ENCODE measurements at regions not wholly inside any gene's neighbourhood (a gene's known extent, or its start where the extent isn't known, plus 50 kb on each side); places are given as distances from the start of the nearest gene placed in this dataset.

DNA sequence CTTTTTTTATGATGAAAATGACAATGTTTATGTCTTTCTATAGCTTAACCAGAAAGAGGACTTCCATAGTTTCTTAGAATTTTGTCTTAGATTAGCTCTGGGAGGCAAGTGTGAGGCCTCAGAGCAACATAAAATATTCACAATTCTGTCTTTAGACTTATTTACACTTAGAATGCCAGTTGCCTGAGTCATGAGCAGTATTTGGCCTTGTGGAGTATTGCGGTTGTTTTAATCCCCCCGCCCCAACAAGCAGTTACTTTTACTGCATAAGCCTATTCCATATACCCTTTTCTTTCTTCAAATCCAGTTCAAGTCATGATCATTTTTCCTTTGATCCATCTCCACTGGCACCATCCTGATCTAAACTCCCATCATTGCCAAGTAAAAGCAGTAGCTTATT, 198.0 kb upstream of the EGFLAM start:
- H3K27ac ChIP-seq, result no peak overlapping the region
- TF ChIP-seq ZFX (IDR thresholded peaks at IDR 0.05; ENCODE audit: borderline replicate concordance), result no peak
- TF ChIP-seq, protein P1, sequence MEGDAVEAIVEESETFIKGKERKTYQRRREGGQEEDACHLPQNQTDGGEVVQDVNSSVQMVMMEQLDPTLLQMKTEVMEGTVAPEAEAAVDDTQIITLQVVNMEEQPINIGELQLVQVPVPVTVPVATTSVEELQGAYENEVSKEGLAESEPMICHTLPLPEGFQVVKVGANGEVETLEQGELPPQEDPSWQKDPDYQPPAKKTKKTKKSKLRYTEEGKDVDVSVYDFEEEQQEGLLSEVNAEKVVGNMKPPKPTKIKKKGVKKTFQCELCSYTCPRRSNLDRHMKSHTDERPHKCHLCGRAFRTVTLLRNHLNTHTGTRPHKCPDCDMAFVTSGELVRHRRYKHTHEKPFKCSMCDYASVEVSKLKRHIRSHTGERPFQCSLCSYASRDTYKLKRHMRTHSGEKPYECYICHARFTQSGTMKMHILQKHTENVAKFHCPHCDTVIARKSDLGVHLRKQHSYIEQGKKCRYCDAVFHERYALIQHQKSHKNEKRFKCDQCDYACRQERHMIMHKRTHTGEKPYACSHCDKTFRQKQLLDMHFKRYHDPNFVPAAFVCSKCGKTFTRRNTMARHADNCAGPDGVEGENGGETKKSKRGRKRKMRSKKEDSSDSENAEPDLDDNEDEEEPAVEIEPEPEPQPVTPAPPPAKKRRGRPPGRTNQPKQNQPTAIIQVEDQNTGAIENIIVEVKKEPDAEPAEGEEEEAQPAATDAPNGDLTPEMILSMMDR (IDR thresholded peaks at IDR 0.05), result no peak

DNA sequence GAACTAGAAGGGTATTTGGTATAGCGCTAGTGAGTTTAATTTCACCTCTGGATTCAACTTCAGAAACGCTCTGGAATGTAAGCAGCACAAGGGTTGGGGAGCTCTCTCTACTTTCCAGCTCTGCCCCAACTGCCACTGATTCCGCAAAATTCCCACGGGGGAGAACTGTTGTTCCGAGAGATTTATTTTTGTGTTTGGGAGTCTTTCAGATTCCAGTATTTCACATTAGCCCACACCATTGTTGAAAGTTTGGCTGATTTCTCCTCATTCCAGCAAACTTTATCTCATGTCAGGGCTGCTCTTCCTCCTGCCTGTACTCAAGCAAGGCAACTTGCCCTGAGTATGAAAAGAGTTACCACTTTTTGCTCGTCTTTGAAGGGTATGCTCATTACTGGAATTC, 198.5 kb upstream of the EGFLAM start:
- no peak overlapping the region for H3K27ac ChIP-seq
- TF ChIP-seq, protein P1 (IDR thresholded peaks at IDR 0.05), result no peak
- TF ChIP-seq ZFX (IDR thresholded peaks at IDR 0.05; ENCODE audit: borderline replicate concordance), result no peak

DNA sequence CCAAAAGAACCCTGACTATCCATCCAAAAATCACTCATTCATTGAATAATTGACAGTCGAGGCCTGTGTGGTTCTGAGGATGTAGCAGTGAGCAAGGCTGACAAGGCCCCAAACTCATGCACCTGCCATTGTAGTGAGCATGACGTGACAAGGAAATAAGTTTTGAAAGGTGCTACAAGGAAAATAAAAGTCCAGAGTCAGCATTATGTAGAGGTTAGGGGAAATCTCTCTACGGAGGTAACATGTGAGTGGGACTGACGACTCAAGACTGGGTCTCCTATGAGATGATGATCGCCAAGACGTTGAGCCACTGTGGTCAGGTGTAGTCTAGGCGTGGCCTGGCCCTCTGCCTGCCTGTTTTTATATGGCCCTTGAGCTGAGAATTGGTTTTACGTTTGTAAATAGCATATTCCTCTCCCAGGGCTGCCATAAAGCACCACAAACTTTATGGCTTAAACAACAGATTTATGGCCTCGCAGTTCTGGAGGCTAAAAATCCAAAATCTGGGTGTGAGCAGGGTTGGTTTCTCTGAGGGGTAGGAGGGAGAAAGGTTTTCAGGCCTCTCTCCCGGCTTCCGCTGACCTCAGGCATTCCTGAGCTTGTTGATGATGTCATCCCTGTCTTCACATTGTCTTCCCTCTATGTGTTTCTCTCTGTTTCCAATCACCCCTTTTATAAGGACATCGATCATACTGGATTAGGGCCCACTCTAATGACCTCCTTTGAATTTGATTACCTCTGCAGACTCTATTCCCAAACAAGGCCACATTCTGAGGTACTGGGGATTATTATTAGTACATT, 206.4 kb upstream of the EGFLAM start:
- no peak for TF ChIP-seq ZFX (IDR thresholded peaks at IDR 0.05; ENCODE audit: borderline replicate concordance)
- TF ChIP-seq, protein P1 (IDR thresholded peaks at IDR 0.05), result no peak
- H3K27ac ChIP-seq, result no peak overlapping the region

DNA sequence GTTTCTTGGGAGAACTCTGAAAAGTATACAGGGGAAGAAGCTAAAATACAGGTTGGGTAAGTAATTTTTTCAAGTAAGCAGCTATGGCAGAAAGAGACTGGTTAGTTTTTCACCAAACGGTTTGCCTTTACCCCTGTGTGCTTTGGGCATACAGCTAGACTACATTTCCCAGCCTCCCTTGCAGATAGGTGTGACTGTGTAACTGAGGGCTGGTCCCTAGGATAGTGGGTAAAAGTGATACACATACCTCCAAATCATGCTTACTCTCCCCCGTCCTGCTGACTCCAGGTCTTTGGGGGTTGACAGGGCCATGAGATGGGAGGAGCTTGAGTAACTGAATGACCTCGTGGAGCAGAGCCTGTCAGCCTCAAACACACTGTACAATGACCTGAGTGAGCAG, 208.6 kb upstream of the GDNF start:
- H3K27ac ChIP-seq, result no peak overlapping the region
- TF ChIP-seq, protein P1 (IDR thresholded peaks at IDR 0.05), result no peak
- TF ChIP-seq ZFX (IDR thresholded peaks at IDR 0.05; ENCODE audit: borderline replicate concordance), result no peak

DNA sequence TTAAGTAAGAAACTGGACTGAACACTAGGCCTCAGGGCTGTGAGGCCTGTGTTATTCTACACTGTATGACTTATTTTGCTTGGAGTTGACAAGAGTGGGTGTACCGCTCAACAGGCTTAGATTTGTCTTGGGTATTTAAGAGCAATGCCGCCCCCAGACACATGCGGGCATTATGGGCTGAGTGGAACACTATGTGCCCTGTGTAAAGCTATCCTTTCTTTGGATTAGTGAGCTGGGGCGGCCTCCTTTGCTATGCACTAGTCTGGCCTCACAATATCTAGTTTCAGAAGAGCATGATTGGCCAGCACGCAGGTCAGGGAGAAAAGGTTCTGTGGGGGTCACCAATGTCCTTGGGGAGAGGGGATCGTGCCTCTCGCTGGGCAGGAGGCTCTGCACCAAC, 206.3 kb upstream of the GDNF start:
- TF ChIP-seq, protein P1 (IDR thresholded peaks at IDR 0.05), result no peak
- TF ChIP-seq ZFX (IDR thresholded peaks at IDR 0.05; ENCODE audit: borderline replicate concordance), result no peak
- H3K27ac ChIP-seq, result no peak overlapping the region

DNA sequence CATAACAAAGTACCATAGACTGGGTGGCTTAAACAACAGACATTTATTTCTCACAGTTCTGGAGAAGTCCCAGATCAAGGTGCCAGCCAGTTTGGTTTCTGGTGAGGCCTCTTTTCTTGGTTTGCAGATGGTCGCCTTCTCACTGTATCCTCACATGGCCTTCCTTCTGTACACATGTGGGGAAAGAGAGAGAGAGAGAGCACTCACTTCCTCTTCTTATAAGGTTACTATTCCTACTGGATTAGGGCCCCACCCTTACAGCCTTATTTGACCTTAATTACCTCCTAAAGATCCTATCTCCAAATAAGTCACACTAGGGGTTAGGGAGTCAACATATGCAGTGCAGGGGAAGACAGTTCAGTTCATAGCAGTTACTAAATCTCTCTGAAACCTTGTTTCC, 205.6 kb upstream of the GDNF start:
- no peak overlapping the region for H3K27ac ChIP-seq
- TF ChIP-seq ZFX (IDR thresholded peaks at IDR 0.05; ENCODE audit: borderline replicate concordance), result no peak
- TF ChIP-seq, protein P1 (IDR thresholded peaks at IDR 0.05), result no peak

DNA sequence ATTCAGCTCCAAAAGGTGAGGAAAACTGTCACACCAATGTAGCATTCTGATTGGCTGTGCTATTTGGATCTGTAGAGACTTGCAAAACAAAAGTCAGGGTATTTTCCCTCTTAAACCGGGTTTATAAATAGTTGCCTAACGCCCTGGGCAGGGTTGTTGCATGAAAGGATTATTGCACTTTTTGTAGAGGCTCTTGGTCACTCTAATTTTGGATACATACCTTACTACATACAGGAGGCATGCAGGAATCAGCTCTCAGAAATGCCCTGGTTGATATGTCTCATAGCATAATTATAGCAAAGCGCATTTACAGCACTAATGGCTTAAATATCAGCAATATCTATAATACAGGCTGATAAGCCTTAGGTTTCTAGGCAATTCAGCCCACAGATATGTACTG, 200.0 kb upstream of the GDNF start:
- no peak overlapping the region for H3K27ac ChIP-seq
- TF ChIP-seq, protein P1 (IDR thresholded peaks at IDR 0.05), result no peak
- TF ChIP-seq ZFX (IDR thresholded peaks at IDR 0.05; ENCODE audit: borderline replicate concordance), result no peak

Measured in 22Rv1 (cell line).